ENCODE measurements at regions not wholly inside any gene's neighbourhood (a gene's known extent, or its start where the extent isn't known, plus 50 kb on each side); places are given as distances from the start of the nearest gene placed in this dataset.

DNA sequence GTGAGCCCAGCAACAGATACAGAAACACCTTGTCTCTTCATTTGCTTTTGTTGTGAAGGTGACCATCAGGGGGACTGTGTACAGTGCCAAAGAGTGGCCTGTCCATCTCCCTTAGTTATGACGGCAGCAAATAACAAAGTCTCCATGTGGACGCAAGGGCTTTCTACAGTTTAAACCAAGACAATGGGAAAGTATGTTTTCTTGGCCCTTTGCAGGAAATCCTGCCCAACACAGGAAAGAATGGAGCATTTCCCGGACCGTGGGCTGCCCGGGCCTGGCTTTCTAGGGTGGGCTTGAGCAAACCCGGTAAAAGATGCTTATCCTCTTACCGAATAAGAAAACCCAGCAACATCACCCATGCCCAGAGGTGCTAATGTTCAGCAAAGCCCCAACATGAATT, 87.3 kb downstream of the ZBTB18 start:
- no peak overlapping the region for H3K4me2 ChIP-seq (ENCODE audit: low read length)
- H3K36me3 ChIP-seq (ENCODE audit: insufficient read depth, low read length): no peaks in the 10 kb centered on the region
- H3K27me3 ChIP-seq (ENCODE audit: insufficient read depth, low read depth, low read length): no peaks in the 10 kb centered on the region
- H3K9ac ChIP-seq (ENCODE audit: low read length): no peak overlapping the region
- H4K20me1 ChIP-seq (ENCODE audit: insufficient read depth): no peaks in the 10 kb centered on the region
- no peak overlapping the region for H3K4me3 ChIP-seq (ENCODE audit: low read length)
- H2AFZ ChIP-seq (ENCODE audit: low read depth, low read length): no peak overlapping the region
- H3K9me3 ChIP-seq (ENCODE audit: low read length): no peaks in the 10 kb centered on the region
- H3K27ac ChIP-seq (ENCODE audit: low read length): no peak overlapping the region
- H3F3A ChIP-seq (ENCODE audit: insufficient read depth, low read length, poor library complexity, severe bottlenecking): no peaks in the 10 kb centered on the region
- no peaks in the 10 kb centered on the region for H3K79me2 ChIP-seq (replicated peaks; ENCODE audit: insufficient read depth, low read length)
- H3K9me2 ChIP-seq (ENCODE audit: insufficient read depth, low read length): no peaks in the 10 kb centered on the region
- no peak for TF ChIP-seq EZH2 (IDR thresholded peaks at IDR 0.05; ENCODE audit: borderline replicate concordance, insufficient read depth, low read length, poor library complexity, severe bottlenecking)

DNA sequence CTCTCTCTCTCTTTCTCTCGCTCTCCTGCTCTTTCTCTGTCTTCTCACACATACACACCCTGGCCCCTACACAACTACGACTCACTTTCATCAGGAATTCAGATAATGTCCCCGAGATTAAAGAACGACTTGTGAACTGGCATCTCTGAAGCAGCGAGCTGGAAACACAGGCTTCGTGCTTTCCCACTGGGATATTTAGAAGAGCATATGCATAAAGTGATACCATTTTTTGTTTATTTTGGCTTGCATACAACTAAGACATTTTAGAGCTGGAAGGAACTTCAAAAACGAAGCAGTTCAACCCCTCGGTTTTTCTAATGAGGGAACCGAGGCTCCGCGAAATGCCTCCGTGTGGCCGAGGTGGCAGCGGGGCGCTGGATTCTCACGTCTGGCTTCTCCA, 88.6 kb downstream of the ZBTB18 start:
- TF ChIP-seq MXI1 (conservative IDR thresholded peaks at IDR 0.05; ENCODE audit: poor library complexity, severe bottlenecking): no peak
- TF ChIP-seq TAF1 (IDR thresholded peaks at IDR 0.05; ENCODE audit: low read depth): no peak
- TF ChIP-seq, protein P1, sequence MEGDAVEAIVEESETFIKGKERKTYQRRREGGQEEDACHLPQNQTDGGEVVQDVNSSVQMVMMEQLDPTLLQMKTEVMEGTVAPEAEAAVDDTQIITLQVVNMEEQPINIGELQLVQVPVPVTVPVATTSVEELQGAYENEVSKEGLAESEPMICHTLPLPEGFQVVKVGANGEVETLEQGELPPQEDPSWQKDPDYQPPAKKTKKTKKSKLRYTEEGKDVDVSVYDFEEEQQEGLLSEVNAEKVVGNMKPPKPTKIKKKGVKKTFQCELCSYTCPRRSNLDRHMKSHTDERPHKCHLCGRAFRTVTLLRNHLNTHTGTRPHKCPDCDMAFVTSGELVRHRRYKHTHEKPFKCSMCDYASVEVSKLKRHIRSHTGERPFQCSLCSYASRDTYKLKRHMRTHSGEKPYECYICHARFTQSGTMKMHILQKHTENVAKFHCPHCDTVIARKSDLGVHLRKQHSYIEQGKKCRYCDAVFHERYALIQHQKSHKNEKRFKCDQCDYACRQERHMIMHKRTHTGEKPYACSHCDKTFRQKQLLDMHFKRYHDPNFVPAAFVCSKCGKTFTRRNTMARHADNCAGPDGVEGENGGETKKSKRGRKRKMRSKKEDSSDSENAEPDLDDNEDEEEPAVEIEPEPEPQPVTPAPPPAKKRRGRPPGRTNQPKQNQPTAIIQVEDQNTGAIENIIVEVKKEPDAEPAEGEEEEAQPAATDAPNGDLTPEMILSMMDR (IDR thresholded peaks at IDR 0.05; ENCODE audit: poor library complexity, severe bottlenecking): no peak
- TF ChIP-seq EZH2 (IDR thresholded peaks at IDR 0.05; ENCODE audit: borderline replicate concordance, insufficient read depth, low read length, poor library complexity, severe bottlenecking): no peak
- no peak for TF ChIP-seq EP300 (conservative IDR thresholded peaks at IDR 0.05; ENCODE audit: poor library complexity, severe bottlenecking)
- TF ChIP-seq, protein P2, sequence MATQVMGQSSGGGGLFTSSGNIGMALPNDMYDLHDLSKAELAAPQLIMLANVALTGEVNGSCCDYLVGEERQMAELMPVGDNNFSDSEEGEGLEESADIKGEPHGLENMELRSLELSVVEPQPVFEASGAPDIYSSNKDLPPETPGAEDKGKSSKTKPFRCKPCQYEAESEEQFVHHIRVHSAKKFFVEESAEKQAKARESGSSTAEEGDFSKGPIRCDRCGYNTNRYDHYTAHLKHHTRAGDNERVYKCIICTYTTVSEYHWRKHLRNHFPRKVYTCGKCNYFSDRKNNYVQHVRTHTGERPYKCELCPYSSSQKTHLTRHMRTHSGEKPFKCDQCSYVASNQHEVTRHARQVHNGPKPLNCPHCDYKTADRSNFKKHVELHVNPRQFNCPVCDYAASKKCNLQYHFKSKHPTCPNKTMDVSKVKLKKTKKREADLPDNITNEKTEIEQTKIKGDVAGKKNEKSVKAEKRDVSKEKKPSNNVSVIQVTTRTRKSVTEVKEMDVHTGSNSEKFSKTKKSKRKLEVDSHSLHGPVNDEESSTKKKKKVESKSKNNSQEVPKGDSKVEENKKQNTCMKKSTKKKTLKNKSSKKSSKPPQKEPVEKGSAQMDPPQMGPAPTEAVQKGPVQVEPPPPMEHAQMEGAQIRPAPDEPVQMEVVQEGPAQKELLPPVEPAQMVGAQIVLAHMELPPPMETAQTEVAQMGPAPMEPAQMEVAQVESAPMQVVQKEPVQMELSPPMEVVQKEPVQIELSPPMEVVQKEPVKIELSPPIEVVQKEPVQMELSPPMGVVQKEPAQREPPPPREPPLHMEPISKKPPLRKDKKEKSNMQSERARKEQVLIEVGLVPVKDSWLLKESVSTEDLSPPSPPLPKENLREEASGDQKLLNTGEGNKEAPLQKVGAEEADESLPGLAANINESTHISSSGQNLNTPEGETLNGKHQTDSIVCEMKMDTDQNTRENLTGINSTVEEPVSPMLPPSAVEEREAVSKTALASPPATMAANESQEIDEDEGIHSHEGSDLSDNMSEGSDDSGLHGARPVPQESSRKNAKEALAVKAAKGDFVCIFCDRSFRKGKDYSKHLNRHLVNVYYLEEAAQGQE (IDR thresholded peaks at IDR 0.05; ENCODE audit: borderline replicate concordance): no peak
- no peak for TF ChIP-seq RAD21 (conservative IDR thresholded peaks at IDR 0.05)
- no peak for TF ChIP-seq POLR2AphosphoS5 (IDR thresholded peaks at IDR 0.05)
- TF ChIP-seq SMC3 (conservative IDR thresholded peaks at IDR 0.05; ENCODE audit: poor library complexity): no peak
- no peaks in the 10 kb centered on the region for H3K79me2 ChIP-seq (replicated peaks; ENCODE audit: insufficient read depth, low read length)
- H2AFZ ChIP-seq (ENCODE audit: low read depth, low read length): no peak overlapping the region

DNA sequence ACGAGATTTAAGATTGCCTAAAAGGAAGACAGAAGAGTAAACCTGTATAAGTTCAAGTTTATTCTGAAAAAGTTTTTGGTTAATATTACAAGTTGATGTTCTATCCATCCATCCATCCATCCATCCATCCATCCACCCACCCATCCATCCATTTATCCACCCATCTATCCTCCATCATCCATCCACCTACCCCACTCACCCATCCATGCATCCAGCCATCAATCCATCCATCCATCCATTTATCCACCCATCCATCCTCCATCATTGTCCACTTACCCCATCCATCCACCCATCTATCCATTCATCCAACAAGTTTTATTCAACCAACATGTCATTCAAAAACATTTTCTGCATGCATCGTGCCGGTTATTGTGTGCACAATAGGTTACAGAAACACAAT, 89.3 kb downstream of the ZBTB18 start:
- no peaks in the 10 kb centered on the region for H4K20me1 ChIP-seq (ENCODE audit: insufficient read depth)
- TF ChIP-seq SMC3 (conservative IDR thresholded peaks at IDR 0.05; ENCODE audit: poor library complexity) (no peak), EZH2 (IDR thresholded peaks at IDR 0.05; ENCODE audit: borderline replicate concordance, insufficient read depth, low read length, poor library complexity, severe bottlenecking) (no peak), RAD21 (conservative IDR thresholded peaks at IDR 0.05) (no peak), TAF1 (IDR thresholded peaks at IDR 0.05; ENCODE audit: low read depth) (no peak), POLR2AphosphoS5 (IDR thresholded peaks at IDR 0.05) (no peak), EP300 (conservative IDR thresholded peaks at IDR 0.05; ENCODE audit: poor library complexity, severe bottlenecking) (no peak), MXI1 (conservative IDR thresholded peaks at IDR 0.05; ENCODE audit: poor library complexity, severe bottlenecking) (no peak)
- TF ChIP-seq, protein P2 (IDR thresholded peaks at IDR 0.05; ENCODE audit: borderline replicate concordance): no peak
- TF ChIP-seq, protein P1 (IDR thresholded peaks at IDR 0.05; ENCODE audit: poor library complexity, severe bottlenecking): no peak
- H3K79me2 ChIP-seq (replicated peaks; ENCODE audit: insufficient read depth, low read length): no peaks in the 10 kb centered on the region
- H2AFZ ChIP-seq (ENCODE audit: low read depth, low read length): no peak overlapping the region
- no peak overlapping the region for H3K4me2 ChIP-seq (ENCODE audit: low read length)
- H3K27ac ChIP-seq (ENCODE audit: low read length): no peak overlapping the region
- no peaks in the 10 kb centered on the region for H3K9me3 ChIP-seq (ENCODE audit: low read length)
- H3K27me3 ChIP-seq (ENCODE audit: insufficient read depth, low read depth, low read length): no peaks in the 10 kb centered on the region
- H3K9me2 ChIP-seq (ENCODE audit: insufficient read depth, low read length): no peaks in the 10 kb centered on the region
- no peaks in the 10 kb centered on the region for H3F3A ChIP-seq (ENCODE audit: insufficient read depth, low read length, poor library complexity, severe bottlenecking)
- H3K4me3 ChIP-seq (ENCODE audit: low read length): no peak overlapping the region
- no peak overlapping the region for H3K9ac ChIP-seq (ENCODE audit: low read length)
- H3K36me3 ChIP-seq (ENCODE audit: insufficient read depth, low read length): no peaks in the 10 kb centered on the region

More for the DNA sequence above, 88.6 kb downstream of the ZBTB18 start:
- Histone ChIP-seq H3K4me2 (ENCODE audit: low read length) (no peak overlapping the region), H4K20me1 (ENCODE audit: insufficient read depth) (no peaks in the 10 kb centered on the region), H3K27me3 (ENCODE audit: insufficient read depth, low read depth, low read length) (no peaks in the 10 kb centered on the region), H3K4me3 (ENCODE audit: low read length) (no peak overlapping the region), H3K9me2 (ENCODE audit: insufficient read depth, low read length) (no peaks in the 10 kb centered on the region), H3K9me3 (ENCODE audit: low read length) (no peaks in the 10 kb centered on the region), H3K27ac (ENCODE audit: low read length) (no peak overlapping the region), H3K9ac (ENCODE audit: low read length) (no peak overlapping the region), H3F3A (ENCODE audit: insufficient read depth, low read length, poor library complexity, severe bottlenecking) (no peaks in the 10 kb centered on the region), H3K36me3 (ENCODE audit: insufficient read depth, low read length) (no peaks in the 10 kb centered on the region)
